Activated T-helper 2 cell treated with anti-CD3 and anti-CD28 coated beads, Interferon-gamma antibody, Interleukin-2, Interleukin-4, amounts not matched to agents 10 μg/mL and 5 μg/mL and 100 μg/mL, durations not matched to agents 14 hours and 24 hours and 36 hours (primary cell): ENCODE measurements at regions not wholly inside any gene's neighbourhood (a gene's known extent, or its start where the extent isn't known, plus 50 kb on each side); places are given as distances from the start of the nearest gene placed in this dataset.

Experiments
- DNase-seq: peaks from one replicate; pipeline ENCODE4 v3.0.0; 2021; ENCODE audit warnings: low spot score
- H3K27ac Mint-ChIP-seq: one replicate; pipeline ENCODE4 v1.8.0; 2021; ENCODE audit warnings: mixed read lengths
- H3K27me3 Mint-ChIP-seq: one replicate; pipeline ENCODE4 v1.8.0; 2021; ENCODE audit warnings: low read depth, mixed read lengths
- H3K36me3 Mint-ChIP-seq: one replicate; pipeline ENCODE4 v1.8.0; 2021; ENCODE audit warnings: low read depth, mixed read lengths
- H3K4me1 Mint-ChIP-seq: one replicate; pipeline ENCODE4 v1.8.0; 2021; ENCODE audit warnings: low read depth, mixed read lengths
- H3K4me3 Mint-ChIP-seq: one replicate; pipeline ENCODE4 v1.8.0; 2021; ENCODE audit warnings: low read depth, mild to moderate bottlenecking, moderate library complexity, mixed read lengths
- H3K9me3 Mint-ChIP-seq: one replicate; pipeline ENCODE4 v1.8.0; 2021; ENCODE audit warnings: mixed read lengths
- intact Hi-C: fragments of 100-400 bp; cut with micrococcal nuclease; formaldehyde crosslinking; loops from one replicate; pipeline ENCODE4 v1.15.1; 2023

DNA sequence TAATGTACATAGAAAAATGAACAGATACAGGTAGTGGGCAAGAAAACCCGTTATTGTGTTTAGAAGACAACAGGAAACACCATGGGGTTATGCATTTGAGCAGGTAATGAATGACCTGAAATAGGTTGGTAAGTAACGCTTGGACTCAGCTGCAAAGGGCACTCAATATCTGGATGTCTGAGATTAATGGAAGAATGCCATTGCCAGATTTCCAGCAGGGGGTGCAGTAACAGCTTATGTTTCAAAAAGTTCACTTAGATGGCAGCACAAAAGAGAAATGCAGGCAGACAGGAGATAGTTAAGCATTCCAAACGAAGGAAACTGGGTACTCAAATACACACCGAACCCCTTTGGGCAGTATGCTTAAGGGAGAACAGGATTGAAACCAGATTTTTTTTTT, 285.5 kb upstream of the VLDLR start:
- Mint-ChIP-seq H3K9me3 (no peaks in the 10 kb centered on the region), H3K36me3 (no peaks in the 10 kb centered on the region), H3K4me3 (no peak overlapping the region), H3K27me3 (no peaks in the 10 kb centered on the region), H3K27ac (no peak overlapping the region), H3K4me1 (no peaks in the 10 kb centered on the region)
- no peak for DNase-seq
- intact Hi-C loops, result no loop called here

DNA sequence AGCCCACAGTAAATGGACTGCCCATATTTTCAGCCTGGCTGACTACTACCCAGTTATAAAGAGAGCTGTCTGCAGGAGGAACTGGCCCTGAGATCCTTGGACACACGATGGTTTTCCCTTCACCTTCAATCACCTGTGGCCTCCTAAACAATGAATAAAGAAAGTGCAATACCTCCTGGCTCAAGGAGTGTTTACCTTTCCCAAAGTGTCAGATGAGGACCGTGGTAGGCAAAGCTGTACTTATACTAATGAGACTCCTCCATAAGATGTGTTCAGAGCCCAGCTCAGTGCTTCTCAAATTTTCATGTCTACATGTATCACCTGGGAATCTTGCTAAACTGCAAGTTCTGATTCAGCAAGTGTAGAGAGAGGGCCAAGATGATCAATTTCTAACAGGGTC, 284.5 kb upstream of the VLDLR start:
- Mint-ChIP-seq H3K36me3 (no peaks in the 10 kb centered on the region), H3K27me3 (no peaks in the 10 kb centered on the region), H3K4me1 (no peaks in the 10 kb centered on the region), H3K9me3 (no peaks in the 10 kb centered on the region), H3K4me3 (no peak overlapping the region), H3K27ac (no peak overlapping the region)
- no peak for DNase-seq
- intact Hi-C loops, result no loop called here

DNA sequence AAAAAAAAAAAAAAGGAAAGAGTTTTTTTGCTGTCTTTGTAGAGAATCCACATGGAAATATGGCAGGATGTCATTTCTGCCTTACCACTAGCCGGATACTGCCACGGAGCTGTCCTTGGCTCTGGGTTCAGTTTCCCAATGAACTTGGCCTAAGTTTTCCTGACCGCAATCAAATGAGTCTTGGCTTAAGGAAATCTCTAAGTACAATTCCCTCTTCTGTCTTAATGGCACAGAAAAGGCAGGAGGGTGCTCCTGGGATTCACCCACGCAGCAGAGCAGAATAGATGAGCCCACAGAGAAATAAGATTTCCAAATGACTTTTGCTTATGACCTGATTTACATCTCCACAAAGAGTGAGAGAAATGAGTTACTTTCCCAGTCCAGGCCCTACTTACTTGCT, 284.0 kb upstream of the VLDLR start:
- H3K27me3 Mint-ChIP-seq, result no peaks in the 10 kb centered on the region
- no peaks in the 10 kb centered on the region for H3K36me3 Mint-ChIP-seq
- H3K4me3 Mint-ChIP-seq, result no peak overlapping the region
- no peak overlapping the region for H3K27ac Mint-ChIP-seq
- DNase-seq, result no peak
- intact Hi-C loops, result no loop called here
- no peaks in the 10 kb centered on the region for H3K4me1 Mint-ChIP-seq
- H3K9me3 Mint-ChIP-seq, result no peaks in the 10 kb centered on the region

DNA sequence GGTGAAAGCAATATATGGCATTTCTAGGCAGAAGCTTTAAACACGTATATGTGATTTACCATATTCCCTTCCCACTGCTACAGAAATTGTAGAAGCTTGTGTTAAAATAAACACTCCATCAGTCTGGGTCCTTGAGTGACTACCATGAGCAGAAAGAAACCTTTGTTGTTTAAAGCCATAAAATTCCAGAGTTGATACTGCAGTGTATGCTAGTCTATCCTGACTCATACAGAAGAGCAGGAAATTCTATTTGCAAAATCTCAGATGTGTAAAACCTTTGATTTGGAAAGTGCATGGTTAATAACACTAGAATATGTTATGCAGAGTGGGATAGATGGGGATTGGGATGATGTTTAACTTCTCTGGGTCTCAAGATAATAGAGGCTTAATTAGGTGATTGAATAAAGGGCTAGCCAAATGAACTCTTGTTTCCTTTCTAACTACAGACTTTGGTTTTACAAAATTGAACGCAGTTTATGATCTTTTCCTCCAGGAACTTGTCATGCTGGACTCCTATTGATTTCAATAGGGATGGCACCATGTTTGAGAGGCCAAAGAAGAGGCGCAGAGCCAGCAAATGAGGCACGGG, 282.7 kb upstream of the VLDLR start:
- no peaks in the 10 kb centered on the region for H3K4me1 Mint-ChIP-seq
- H3K27me3 Mint-ChIP-seq, result no peaks in the 10 kb centered on the region
- no peak for DNase-seq
- no peaks in the 10 kb centered on the region for H3K36me3 Mint-ChIP-seq
- intact Hi-C loops, result no loop called here
- no peak overlapping the region for H3K27ac Mint-ChIP-seq
- no peak overlapping the region for H3K4me3 Mint-ChIP-seq
- H3K9me3 Mint-ChIP-seq, result no peaks in the 10 kb centered on the region

DNA sequence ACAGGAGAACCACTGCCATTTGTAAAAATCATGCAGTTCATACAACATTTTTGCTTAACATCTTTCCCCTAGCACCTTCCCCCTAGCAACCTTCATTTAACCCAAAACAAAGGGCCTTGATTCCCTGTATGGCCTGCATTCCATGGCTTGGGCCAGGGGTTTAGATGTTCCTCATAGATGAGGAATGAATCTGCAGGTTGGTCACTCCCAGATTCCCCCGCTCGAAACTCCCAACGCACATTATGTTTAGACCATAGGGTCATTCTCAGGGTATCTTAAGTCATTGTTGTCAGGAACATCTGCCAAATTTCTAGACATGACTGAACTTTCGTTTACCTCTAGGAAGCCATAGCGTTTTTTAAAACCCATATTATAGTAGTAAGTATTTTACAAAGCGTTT, 282.2 kb upstream of the VLDLR start:
- Mint-ChIP-seq H3K27me3 (no peaks in the 10 kb centered on the region), H3K4me1 (no peaks in the 10 kb centered on the region), H3K27ac (no peak overlapping the region), H3K36me3 (no peaks in the 10 kb centered on the region), H3K9me3 (no peaks in the 10 kb centered on the region), H3K4me3 (no peak overlapping the region)
- intact Hi-C loops, result no loop called here
- DNase-seq, result no peak

DNA sequence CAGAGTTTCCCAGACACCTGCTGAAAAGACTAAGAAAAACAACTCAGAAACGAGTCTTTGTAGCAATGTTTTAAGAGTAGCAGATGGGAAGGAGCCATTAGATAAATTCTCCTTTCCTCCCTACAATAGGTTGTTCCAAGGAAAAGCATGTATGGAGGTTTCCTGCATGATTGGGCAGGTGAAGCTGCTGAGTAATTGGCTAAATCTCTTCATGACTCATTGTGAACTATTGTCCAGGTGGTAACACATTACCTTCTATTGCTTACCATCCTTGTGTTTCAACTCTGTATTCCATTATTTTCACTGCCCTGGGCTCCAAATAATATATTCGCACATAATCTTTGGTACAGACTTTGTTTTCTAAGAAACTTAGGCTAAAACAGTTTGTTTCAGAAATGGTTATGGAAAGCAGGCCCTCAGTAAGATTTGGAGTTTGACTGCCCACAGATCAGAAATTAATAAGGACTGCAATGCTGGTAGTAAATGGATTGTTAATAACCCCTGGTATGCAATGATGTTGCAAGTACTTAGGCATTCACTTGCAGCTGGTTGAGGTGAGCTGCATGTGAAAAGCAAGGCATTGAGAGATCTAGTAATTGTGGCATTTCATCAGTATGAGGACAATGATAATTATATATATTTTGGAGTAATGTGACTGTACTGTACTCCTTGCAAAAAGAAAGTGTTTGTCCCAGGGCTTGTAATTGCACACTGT, 281.4 kb upstream of the VLDLR start:
- DNase-seq, result no peak
- Mint-ChIP-seq H3K4me1 (no peaks in the 10 kb centered on the region), H3K4me3 (no peak overlapping the region), H3K27ac (no peak overlapping the region), H3K36me3 (no peaks in the 10 kb centered on the region), H3K27me3 (no peaks in the 10 kb centered on the region), H3K9me3 (no peaks in the 10 kb centered on the region)
- intact Hi-C loops, result no loop called here

DNA sequence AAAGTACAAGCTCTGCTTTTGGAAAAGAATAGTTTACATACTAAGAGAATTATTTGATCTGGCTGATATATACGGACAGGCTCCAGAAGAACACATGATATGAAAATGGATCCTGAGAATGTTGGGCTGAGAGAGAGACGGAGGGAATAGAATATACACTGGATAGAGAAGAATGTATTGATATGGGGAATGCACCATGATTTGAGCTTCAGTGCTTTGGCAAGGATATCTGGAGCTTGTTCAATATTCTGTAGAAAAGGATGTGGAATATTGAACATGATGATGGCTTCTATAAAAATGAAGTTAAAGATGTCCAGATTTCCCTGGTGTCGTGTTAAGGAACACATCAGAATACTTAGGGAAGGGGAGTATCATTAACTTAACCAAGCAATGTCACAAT, 280.5 kb upstream of the VLDLR start:
- intact Hi-C loops, result no loop called here
- no peak overlapping the region for H3K27ac Mint-ChIP-seq

DNA sequence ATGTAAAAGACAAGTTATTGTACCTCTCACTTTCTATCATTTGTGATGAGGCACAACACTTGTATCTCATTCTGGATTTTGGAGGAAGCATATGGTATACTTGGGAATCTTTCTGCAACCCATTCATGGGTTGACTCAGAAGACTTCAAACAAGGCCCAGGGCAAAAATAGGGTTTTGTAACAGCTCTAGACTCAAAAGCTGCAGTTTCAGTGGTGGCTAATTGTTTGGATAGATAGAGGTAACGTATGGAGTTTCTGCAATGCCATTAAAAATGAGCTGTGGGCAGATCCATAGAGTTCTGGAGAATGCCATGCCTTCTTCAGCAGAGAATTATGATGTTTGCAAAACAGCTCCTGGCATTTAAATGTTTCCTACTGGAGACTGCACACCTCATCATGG, 279.6 kb upstream of the VLDLR start:
- H3K4me3 Mint-ChIP-seq, result no peak overlapping the region
- H3K4me1 Mint-ChIP-seq, result no peaks in the 10 kb centered on the region
- no peak for DNase-seq
- no peaks in the 10 kb centered on the region for H3K9me3 Mint-ChIP-seq
- no peak overlapping the region for H3K27ac Mint-ChIP-seq
- no peaks in the 10 kb centered on the region for H3K27me3 Mint-ChIP-seq
- no peaks in the 10 kb centered on the region for H3K36me3 Mint-ChIP-seq
- intact Hi-C loops, result no loop called here

More for the DNA sequence above, 280.5 kb upstream of the VLDLR start:
- no peaks in the 10 kb centered on the region for H3K27me3 Mint-ChIP-seq
- no peaks in the 10 kb centered on the region for H3K4me1 Mint-ChIP-seq
- H3K9me3 Mint-ChIP-seq, result no peaks in the 10 kb centered on the region
- no peak for DNase-seq
- H3K36me3 Mint-ChIP-seq, result no peaks in the 10 kb centered on the region
- no peak overlapping the region for H3K4me3 Mint-ChIP-seq

DNA sequence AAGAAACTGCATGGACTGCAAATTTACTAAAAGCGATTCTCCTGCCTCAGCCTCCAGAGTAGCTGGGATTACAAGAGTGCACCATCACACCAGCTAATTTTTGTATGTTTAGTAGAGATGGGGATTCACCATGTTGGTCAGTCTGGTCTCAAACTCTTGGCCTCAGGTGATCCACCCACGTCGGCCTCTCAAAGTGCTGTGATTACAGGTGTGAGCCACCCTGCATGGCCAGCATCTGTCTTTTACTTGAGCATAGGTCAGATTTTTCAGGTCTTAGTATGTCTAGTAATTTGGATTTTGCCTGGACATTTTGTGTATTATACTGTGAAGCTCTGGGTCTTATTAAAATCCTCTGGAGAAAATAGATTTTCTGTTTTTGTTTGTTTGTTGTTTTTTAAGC, 277.8 kb upstream of the VLDLR start:
- no peak overlapping the region for H3K4me3 Mint-ChIP-seq
- DNase-seq, result no peak
- no peak overlapping the region for H3K27ac Mint-ChIP-seq
- H3K27me3 Mint-ChIP-seq, result no peaks in the 10 kb centered on the region
- intact Hi-C loops, result no loop called here
- H3K9me3 Mint-ChIP-seq, result no peaks in the 10 kb centered on the region
- H3K36me3 Mint-ChIP-seq, result no peaks in the 10 kb centered on the region
- H3K4me1 Mint-ChIP-seq, result no peaks in the 10 kb centered on the region

DNA sequence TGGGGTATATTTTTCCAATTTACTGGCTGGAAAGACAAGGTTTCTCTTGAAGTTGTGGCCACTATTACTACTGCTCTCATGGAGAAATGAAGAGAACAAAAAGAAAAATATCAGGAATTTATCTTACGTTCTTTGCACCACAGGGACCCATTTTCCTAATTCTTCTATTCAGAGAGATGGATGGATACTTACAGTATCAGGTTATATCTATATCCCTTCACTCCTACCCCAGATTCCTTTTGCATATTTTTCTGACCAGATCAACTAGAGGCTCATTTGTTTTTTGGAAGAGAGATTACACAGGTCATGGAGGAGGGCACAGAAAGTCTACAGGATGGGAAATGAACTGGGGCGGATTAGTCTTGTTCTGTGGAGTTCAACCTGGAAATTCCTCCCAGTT, 277.2 kb upstream of the VLDLR start:
- H3K27me3 Mint-ChIP-seq, result no peaks in the 10 kb centered on the region
- H3K36me3 Mint-ChIP-seq, result no peaks in the 10 kb centered on the region
- H3K4me3 Mint-ChIP-seq, result no peak overlapping the region
- H3K4me1 Mint-ChIP-seq, result no peaks in the 10 kb centered on the region
- intact Hi-C loops, result no loop called here
- no peak overlapping the region for H3K27ac Mint-ChIP-seq
- DNase-seq, result no peak
- no peaks in the 10 kb centered on the region for H3K9me3 Mint-ChIP-seq

DNA sequence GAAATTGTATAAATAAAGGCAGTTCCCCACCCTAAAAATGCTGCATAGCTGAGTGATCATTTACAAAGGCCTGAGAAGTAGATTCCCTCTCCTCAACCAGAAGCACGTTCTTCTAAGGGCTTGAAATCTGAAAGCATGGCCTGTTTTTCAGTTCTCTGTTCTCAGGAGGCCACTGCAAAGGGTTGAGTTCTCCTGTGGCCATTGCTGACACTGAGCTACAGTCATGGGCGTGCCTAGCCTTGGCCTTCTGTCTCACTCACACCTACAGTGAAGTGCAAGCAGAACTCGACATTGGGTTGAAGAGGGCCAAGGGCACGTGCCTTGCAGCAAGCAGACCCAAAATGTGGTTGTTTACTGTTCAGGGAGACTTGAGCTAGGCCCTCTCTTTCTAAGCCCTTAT, 276.6 kb upstream of the VLDLR start:
- no peaks in the 10 kb centered on the region for H3K4me1 Mint-ChIP-seq
- no peak for DNase-seq
- intact Hi-C loops, result no loop called here
- H3K27me3 Mint-ChIP-seq, result no peaks in the 10 kb centered on the region
- H3K4me3 Mint-ChIP-seq, result no peak overlapping the region
- no peaks in the 10 kb centered on the region for H3K9me3 Mint-ChIP-seq
- H3K36me3 Mint-ChIP-seq, result no peaks in the 10 kb centered on the region
- H3K27ac Mint-ChIP-seq, result no peak overlapping the region

DNA sequence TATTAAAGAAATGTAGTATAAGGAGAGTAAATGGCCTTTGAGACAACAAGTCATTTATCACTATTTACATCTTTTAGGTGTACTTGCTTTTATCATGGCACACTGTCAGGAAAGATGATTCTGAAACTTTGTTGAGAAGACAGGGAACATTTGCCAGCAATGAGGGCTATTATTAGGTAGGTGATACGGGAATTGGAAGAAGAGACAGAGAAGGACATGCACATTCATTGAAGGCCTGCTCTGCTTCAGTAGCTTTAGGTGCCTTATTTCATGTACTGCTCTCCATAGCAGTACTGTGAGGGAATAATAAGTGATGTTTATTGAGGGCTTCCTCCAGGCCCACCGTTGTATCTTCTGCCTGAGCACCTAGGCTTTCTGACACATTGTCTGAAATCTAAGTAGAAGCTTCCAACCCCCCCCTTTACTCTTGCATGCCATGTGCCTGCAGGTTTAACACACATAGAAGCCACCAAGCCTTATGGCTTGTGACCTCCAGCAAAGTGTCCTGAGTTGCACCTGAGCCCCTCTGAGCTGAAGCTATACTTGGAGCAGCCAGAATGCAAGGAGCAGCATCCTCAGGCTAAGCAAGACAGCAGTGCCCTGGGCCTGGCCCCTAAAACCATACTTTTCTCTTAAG, 275.2 kb upstream of the VLDLR start:
- no peaks in the 10 kb centered on the region for H3K9me3 Mint-ChIP-seq
- H3K36me3 Mint-ChIP-seq, result no peaks in the 10 kb centered on the region
- H3K27me3 Mint-ChIP-seq, result no peaks in the 10 kb centered on the region
- H3K4me3 Mint-ChIP-seq, result no peak overlapping the region
- no peak for DNase-seq
- H3K4me1 Mint-ChIP-seq, result no peaks in the 10 kb centered on the region
- intact Hi-C loops, result no loop called here
- H3K27ac Mint-ChIP-seq, result no peak overlapping the region

DNA sequence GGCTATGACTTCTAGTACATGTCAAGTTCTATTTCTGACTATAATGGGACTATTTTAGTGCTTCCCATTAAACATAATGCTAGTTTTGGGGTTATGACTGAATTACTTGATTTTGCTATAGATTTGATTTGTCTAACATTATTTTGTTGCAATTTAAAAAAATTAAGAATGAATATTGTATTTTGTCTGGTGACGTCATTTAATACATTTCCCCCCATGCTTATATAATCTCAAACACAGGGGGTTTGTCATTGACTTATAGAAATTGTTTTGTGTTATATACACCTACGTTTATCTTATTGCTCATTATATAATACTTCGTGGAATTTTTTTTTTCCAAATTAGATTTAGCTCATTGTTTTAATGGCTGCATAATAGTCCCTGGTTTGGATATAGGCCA, 270.3 kb upstream of the VLDLR start:
- intact Hi-C loops, result no loop called here
- no peaks in the 10 kb centered on the region for H3K9me3 Mint-ChIP-seq
- H3K36me3 Mint-ChIP-seq, result no peaks in the 10 kb centered on the region
- H3K27me3 Mint-ChIP-seq, result no peaks in the 10 kb centered on the region
- H3K4me3 Mint-ChIP-seq, result no peak overlapping the region
- no peaks in the 10 kb centered on the region for H3K4me1 Mint-ChIP-seq
- no peak overlapping the region for H3K27ac Mint-ChIP-seq
- no peak for DNase-seq
